ENCODE measurements at regions not wholly inside any gene's neighbourhood (a gene's known extent, or its start where the extent isn't known, plus 50 kb on each side); places are given as distances from the start of the nearest gene placed in this dataset.

DNA sequence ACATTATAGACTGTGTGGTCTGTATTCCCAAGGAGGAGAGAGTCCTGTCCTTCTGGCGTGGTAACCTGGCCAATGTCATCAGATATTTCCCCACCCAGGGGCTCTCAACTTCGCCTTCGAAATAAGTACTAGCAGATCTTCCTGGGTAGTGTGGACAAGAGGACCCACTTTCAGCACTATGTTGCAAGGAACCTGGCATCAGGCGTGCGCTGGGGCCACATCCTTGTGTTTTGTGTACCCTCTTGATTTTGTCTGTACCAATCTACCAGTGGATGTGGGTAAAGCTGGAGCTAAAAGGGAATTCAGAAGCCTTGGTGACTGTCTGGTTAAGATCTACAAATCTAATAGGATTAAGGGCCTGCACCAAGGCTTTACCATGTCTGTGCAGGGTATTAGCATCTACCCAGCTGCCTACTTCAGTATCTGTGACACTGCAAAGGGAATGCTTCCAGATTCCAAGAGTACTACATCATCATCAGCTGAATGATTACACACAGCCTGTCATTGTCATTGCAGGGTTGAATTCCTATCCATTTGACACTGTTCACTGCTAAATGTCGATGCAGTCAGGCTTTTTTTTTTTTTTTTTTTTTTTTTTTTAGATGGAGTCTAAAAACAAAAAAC, 148.0 kb downstream of the PRR20E start:
- TF ChIP-seq NFYB (IDR thresholded peaks at IDR 0.05; ENCODE audit: insufficient read depth, low read depth, low read length) (no peak), NR2F1 (conservative IDR thresholded peaks at IDR 0.05) (no peak), PML (IDR thresholded peaks at IDR 0.05; ENCODE audit: low read length) (no peak), RAD21 (IDR thresholded peaks at IDR 0.05; ENCODE audit: insufficient read depth, low read depth, low read length) (no peak), KDM1A (IDR thresholded peaks at IDR 0.05; ENCODE audit: borderline replicate concordance) (no peak), CHD2 (IDR thresholded peaks at IDR 0.05; ENCODE audit: borderline replicate concordance, low read depth, low read length) (no peak), ZNF24 (IDR thresholded peaks at IDR 0.05) (no peak), RFX5 (IDR thresholded peaks at IDR 0.05; ENCODE audit: low read depth, low read length) (no peak), IKZF1 (conservative IDR thresholded peaks at IDR 0.05) (no peak)
- TF ChIP-seq, protein P1, sequence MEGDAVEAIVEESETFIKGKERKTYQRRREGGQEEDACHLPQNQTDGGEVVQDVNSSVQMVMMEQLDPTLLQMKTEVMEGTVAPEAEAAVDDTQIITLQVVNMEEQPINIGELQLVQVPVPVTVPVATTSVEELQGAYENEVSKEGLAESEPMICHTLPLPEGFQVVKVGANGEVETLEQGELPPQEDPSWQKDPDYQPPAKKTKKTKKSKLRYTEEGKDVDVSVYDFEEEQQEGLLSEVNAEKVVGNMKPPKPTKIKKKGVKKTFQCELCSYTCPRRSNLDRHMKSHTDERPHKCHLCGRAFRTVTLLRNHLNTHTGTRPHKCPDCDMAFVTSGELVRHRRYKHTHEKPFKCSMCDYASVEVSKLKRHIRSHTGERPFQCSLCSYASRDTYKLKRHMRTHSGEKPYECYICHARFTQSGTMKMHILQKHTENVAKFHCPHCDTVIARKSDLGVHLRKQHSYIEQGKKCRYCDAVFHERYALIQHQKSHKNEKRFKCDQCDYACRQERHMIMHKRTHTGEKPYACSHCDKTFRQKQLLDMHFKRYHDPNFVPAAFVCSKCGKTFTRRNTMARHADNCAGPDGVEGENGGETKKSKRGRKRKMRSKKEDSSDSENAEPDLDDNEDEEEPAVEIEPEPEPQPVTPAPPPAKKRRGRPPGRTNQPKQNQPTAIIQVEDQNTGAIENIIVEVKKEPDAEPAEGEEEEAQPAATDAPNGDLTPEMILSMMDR (IDR thresholded peaks at IDR 0.05 in 2 of 3, conservative IDR thresholded peaks at IDR 0.05 in 1 of 3; ENCODE audit: control insufficient read depth in 2 of 3, extremely low read depth in 1 of 3, insufficient read depth in 1 of 3, low read depth in 3 of 3, low read length in 3 of 3): no peak
- TF ChIP-seq, protein P2, sequence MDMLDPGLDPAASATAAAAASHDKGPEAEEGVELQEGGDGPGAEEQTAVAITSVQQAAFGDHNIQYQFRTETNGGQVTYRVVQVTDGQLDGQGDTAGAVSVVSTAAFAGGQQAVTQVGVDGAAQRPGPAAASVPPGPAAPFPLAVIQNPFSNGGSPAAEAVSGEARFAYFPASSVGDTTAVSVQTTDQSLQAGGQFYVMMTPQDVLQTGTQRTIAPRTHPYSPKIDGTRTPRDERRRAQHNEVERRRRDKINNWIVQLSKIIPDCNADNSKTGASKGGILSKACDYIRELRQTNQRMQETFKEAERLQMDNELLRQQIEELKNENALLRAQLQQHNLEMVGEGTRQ (IDR thresholded peaks at IDR 0.05; ENCODE audit: borderline replicate concordance, low read depth, low read length): no peak
- TF ChIP-seq, protein P3, sequence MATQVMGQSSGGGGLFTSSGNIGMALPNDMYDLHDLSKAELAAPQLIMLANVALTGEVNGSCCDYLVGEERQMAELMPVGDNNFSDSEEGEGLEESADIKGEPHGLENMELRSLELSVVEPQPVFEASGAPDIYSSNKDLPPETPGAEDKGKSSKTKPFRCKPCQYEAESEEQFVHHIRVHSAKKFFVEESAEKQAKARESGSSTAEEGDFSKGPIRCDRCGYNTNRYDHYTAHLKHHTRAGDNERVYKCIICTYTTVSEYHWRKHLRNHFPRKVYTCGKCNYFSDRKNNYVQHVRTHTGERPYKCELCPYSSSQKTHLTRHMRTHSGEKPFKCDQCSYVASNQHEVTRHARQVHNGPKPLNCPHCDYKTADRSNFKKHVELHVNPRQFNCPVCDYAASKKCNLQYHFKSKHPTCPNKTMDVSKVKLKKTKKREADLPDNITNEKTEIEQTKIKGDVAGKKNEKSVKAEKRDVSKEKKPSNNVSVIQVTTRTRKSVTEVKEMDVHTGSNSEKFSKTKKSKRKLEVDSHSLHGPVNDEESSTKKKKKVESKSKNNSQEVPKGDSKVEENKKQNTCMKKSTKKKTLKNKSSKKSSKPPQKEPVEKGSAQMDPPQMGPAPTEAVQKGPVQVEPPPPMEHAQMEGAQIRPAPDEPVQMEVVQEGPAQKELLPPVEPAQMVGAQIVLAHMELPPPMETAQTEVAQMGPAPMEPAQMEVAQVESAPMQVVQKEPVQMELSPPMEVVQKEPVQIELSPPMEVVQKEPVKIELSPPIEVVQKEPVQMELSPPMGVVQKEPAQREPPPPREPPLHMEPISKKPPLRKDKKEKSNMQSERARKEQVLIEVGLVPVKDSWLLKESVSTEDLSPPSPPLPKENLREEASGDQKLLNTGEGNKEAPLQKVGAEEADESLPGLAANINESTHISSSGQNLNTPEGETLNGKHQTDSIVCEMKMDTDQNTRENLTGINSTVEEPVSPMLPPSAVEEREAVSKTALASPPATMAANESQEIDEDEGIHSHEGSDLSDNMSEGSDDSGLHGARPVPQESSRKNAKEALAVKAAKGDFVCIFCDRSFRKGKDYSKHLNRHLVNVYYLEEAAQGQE (IDR thresholded peaks at IDR 0.05; ENCODE audit: low read depth, low read length): no peak
- TF ChIP-seq, protein P4, sequence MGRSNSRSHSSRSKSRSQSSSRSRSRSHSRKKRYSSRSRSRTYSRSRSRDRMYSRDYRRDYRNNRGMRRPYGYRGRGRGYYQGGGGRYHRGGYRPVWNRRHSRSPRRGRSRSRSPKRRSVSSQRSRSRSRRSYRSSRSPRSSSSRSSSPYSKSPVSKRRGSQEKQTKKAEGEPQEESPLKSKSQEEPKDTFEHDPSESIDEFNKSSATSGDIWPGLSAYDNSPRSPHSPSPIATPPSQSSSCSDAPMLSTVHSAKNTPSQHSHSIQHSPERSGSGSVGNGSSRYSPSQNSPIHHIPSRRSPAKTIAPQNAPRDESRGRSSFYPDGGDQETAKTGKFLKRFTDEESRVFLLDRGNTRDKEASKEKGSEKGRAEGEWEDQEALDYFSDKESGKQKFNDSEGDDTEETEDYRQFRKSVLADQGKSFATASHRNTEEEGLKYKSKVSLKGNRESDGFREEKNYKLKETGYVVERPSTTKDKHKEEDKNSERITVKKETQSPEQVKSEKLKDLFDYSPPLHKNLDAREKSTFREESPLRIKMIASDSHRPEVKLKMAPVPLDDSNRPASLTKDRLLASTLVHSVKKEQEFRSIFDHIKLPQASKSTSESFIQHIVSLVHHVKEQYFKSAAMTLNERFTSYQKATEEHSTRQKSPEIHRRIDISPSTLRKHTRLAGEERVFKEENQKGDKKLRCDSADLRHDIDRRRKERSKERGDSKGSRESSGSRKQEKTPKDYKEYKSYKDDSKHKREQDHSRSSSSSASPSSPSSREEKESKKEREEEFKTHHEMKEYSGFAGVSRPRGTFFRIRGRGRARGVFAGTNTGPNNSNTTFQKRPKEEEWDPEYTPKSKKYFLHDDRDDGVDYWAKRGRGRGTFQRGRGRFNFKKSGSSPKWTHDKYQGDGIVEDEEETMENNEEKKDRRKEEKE (IDR thresholded peaks at IDR 0.05): no peak

Data from GM12878 (cell line).